GM21723 (cell line): ENCODE measurements at regions not wholly inside any gene's neighbourhood (a gene's known extent, or its start where the extent isn't known, plus 50 kb on each side); places are given as distances from the start of the nearest gene placed in this dataset.
"Not testable (repeated sequence)": the region's sequence is repeated elsewhere in the genome, so short reads cannot be mapped to it uniquely, and the experiment has no call there.

Experiments
- ATAC-seq: cut with Tn5 transposase; IDR thresholded peaks from one replicate; pipeline ENCODE4 v1.9.1; 2021; ENCODE audit warnings: mild to moderate bottlenecking, moderate library complexity; ENCODE audit not compliant: unreplicated experiment

DNA sequence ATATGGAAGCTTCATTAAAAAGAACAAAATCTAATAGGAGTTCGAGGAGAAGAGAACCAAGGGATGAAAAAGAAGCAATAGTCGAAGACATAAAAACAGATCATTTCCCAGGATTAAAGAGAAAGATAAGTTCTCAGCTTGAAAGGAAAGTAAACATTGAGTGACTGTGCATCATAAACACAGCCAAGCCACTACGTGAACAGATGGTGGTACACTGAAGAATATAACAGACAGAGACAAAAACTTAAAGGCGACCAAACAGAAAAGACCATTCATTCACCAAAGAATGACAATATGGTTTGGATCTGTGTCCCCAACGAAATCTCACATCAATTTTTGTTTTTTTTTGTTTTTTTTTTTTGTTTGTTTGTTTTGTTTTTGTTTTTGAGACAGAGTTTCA lies 210.8 kb upstream of the LINGO1 start:
- ATAC-seq, result no peak

- no peak for ATAC-seq
Observed at GRCh38 chr15:77840991-77841775, 208.5 kb upstream of the LINGO1 start.

DNA sequence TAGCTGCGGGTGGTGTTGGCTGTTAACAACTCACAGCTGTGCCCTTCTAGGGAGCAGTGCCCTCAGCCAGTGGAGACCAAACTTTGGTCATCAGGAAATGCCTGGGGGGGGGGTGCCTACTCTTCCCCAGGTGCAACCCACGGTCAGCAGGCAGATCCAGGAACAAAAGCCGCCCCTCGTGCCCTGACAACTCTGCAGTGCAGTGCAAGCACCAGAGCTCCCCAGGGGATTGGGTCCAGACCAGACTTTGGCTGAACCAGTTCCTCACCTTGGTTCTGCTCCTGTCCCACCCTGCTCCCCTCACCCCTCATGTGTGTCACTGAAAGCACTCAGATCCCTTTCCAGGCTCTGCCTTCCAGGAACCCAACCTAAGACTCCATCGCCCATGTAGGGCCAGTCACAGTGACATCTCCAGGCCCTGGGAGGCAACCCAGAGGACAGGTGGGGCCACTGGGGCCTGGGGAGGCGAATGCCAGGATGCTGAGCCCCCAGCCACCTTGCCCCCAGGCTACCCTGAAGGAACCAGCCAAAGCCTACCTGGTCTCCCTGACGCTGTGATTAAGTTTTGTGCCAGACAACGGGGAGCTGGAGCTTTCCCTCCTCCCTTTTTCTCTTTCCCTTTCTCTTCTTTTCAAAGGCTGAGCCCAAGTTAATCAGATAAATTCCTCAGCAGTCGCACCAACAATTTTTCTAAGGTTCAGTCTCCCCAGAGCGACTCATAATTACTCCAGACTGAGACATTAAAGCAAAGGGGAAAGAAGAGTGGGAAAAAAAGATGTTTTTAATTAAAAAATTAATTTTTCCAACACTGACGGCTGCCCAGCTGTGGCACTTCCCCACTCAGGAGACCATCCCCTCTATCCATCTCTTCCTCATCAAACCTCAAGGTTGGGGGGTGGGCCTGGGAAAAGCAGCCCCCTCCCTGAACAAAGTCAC lies 207.5 kb upstream of the LINGO1 start:
- ATAC-seq, result no peak

- no peak for ATAC-seq
Observed at GRCh38 chr15:77839456-77839855, 206.7 kb upstream of the LINGO1 start.

DNA sequence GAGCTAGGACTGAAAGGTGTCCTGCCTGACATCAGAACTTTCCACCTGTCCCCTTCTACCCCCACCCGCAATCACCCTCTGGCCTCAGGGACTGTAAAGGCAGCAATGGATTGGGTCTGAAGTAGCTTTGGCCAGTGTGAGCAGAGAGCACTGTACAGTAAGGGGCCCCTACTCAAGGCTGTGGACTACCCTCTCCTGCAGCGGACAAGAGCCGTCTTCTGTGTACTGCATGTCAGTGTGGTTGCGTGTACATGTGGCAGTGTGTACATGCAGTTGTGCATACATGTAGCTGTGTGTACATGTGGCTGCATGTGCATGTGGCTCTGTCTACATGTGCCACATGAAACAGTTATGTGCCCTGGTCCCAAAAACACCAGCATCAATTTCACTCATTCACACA lies 205.9 kb upstream of the LINGO1 start:
- ATAC-seq, result no peak

DNA sequence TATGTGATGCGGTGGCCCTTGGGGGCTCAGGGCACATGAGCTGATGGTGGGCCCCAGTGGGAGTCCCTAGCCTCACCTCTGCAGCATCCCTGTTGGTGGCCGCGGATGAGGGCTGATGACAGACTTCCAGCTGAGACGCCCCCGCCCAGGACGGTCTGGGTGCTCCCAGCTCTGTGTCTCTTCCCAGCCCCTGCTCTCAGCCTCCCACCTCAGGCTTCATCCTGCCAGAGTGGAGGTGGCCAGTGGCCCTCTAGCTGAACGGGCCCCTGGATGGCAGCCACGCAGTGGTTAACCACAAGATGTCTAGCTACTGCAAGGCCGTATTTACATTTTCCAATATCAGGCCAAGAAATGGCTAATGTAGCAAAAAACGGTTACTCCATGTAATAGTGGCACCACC lies 205.3 kb upstream of the LINGO1 start:
- ATAC-seq, result no peak

DNA sequence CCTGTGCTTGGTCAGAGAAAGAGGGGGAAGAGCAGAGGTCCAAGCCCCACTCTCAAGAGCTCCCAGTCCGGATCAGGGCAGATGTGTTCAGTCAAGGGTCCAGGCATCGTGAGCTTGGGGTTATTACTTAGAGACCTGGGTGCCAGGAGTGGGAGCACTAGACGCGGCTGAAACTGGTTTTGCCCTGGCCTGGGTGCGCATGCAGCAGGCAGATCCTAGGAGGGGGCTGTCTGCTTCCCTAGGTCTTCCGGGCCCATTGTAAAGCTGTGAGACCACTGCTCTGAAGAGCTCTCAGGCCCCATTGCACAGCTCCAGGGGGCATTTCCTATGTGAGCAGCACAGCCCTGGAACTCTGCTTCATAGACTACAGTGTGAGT lies 204.9 kb upstream of the LINGO1 start:
- no peak for ATAC-seq

DNA sequence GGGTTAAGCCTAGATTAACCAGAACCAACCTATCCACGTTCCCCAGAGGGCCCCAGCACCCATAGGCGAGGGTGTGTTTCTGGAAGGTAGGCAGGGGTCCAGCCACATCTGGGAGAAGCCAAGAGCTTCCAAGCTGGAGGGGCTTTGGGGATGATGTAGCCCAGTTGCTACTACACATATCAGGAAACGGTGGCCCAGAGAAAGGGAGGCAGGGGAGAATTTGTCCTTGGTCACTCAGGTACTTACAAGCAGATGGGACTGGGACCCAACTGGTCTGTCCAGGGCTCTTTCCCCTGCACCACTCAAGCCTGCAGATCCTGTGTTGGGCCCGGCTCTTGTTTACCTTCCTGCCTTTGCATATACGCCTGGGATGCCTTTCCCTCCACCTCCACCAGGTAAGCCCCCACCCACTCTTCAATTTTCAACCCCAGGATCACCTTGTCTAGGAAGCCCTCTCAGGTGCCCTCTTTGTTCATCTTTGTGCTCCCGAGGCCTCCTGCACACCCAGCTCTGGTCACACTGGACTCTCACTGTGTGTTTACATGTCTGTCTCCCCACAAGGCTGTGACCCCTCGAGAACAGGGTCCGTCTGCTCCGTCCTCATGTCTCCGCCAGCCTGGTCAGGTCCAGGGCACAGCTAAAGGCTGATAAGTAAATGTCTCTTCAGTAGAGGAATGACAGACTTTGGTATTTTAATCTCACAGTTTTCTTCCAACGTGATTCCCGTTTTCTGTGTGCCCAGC lies 204.4 kb upstream of the LINGO1 start:
- ATAC-seq, result no peak

GRCh38 chr15:77836121-77836692 lies 203.5 kb upstream of the LINGO1 start:
- ATAC-seq, result no peak

DNA sequence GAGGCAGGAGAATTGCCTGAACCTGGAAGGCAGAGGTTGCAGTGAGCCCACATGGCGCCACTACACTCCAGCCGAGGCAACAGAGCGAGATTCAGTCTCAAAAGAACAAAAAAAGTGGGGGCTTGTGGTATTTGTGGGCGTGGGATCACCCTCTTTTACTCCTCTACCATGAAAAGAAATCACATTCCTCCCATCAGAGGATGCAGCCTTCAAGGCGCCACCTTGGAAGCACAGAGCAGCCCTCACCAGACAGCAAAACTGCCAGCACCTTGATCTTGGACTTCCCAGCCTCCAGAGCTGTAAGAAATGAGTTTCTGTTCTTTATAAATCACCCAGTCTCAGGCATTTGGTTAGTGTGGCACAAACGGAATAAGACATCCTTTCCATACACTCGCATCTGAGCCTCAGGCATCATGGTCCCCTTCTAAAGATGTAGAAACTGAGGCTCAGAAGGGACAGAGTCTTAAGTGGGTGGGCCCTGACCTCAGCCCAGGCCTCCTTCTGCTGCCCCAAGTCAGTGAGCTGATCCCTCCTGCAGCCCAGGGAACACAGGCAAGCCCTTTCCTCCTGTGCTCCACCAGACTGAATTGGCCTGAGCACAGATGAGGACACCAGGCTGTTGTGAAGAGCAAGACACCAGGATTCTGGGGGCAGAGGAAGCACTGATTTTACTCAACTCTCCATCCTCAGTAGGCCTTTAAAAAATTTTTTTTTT lies 201.7 kb upstream of the LINGO1 start:
- ATAC-seq, result no peak

DNA sequence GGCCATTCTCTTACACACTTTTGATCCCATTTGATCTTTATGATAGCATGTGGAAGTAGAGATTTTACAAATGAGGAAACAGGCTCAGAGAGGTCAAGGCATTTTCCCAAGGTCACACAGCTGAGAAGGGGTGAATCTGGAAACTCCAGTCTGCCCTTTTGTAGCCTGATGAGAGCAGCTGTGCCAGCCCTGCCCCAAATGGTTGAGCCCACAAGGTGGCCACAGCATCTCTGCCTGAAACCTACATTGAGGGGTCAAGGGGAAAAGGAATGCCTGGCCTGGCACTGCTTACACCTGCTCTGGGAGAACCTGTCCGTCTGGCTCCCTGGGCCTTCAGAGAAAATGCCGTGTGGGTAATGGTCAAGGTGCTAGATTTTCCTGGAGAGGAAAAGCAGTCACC lies 200.2 kb upstream of the LINGO1 start:
- no peak for ATAC-seq

DNA sequence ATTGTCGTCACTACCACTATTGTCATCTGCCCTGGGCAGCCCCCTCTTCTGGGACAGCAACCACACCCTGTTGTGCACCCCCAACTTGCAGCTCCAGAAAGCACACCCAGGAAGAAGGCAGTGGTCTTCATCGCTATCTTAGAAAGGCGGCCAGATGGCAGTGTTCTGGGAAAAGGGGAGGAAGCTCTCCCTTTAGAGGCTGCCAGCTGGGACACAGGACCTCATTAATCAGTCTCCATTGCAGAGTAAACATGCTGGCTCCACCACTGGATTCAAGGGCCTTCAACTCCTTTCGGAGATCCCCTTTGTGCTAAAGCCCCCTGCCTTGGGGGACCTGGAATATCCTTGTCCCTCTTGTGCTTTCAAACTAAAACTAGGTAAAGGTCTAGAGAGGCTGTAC lies 199.3 kb upstream of the LINGO1 start:
- no peak for ATAC-seq

DNA sequence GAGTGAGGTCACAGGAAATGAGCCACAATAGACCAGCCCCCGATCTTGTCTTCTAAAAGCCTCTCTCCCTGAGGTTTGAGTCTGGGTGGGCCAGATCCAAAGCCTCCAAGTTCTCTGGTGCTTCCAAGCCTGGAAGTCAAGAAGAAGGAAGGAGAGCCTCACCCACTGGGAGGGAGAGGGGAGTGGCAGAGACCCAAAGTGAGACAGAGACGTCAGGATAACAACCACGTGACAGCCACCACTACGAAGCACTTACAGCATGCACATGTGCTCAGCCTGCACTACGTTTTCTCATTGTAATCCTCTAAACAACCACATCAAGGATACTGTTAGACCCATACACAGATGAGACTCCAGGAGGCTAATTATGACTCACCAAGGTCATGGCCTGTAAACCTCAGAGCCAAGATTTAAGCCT lies 197.3 kb upstream of the LINGO1 start:
- ATAC-seq, result no peak

DNA sequence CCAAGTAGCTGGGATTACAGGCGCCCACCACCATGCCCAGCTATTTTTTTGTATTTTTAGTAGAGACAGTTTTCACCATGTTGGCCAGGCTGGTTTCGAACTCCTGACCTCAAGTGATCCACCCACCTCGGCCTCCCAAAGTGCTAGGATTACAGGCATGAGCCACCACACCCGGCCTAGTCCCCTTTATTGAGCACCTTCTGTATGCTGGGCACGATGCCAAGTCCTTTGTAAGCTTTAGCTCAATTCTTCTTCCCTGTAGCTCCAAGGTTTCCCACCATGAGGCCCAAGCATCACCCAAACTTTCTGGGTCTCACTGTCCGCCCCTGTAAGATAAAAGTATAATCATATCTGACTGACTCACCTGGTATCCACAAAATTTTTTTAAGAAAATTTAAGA lies 196.6 kb upstream of the LINGO1 start:
- ATAC-seq, result not testable (repeated sequence)

DNA sequence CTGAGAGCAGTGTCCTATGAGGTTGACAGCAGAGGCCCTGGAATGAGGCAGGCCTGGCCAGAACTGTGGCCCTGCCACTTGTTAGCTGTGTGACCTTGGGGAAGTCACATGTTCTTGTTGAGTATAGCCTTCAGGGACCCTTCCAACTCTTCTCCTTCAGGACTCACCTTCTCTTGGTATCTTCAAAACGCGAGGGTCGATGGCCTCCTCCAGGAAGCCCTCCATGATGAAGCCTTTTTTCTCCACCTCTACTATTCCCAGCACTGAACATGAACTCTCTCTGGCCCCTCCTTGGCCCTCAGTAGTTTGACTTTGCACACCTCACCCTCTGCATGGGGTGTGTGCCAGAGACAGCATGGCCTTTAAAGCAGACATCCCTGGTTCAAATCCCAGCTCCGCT lies 195.1 kb upstream of the LINGO1 start:
- no peak for ATAC-seq

- no peak for ATAC-seq
Observed at GRCh38 chr15:77826006-77826695, 193.4 kb upstream of the LINGO1 start.

DNA sequence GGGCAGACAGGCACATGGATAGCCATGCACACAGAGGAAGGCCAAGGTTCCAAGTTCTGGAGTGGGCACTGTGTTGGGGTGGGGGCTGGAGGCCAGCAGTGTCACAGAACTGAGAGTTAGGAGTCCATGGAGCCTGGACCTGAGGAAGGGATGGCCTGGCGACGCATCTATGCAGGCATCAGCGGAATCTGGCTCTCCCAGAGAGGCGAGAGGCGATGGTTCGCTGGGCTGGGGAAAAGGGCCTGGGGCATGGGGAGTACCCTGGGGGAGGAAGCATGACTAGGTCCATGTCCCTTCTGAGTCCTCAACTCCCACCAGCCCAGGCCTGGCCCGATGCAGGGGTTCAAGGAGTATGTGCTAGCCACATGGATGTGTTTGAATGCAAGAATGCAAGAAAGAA lies 192.8 kb upstream of the LINGO1 start:
- ATAC-seq, result no peak

DNA sequence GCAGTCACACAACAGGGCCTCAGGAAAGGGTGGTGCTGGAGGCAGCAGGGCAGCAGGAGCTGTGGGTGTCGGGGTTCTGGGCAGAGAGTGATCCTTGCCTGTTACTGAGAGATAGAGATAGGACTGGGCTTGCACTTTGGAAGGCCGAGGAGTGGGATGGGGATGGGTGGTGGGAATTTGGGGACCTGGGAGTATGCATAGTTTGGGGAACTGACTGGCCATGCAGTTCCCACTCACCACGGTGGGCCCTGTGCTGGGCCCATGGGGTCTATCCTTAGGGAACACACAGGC lies 192.5 kb upstream of the LINGO1 start:
- ATAC-seq, result no peak

- no peak for ATAC-seq
Observed at GRCh38 chr15:77824361-77825251, 191.9 kb upstream of the LINGO1 start.
